Left ventricle myocardium superior (tissue), 1 donor: ENCODE measurements at regions not wholly inside any gene's neighbourhood (a gene's known extent, or its start where the extent isn't known, plus 50 kb on each side); places are given as distances from the start of the nearest gene placed in this dataset.

Experiments used
- ATAC-seq: fragments of 200-7000 bp; cut with Tn5 transposase; one replicate; pipeline ENCODE4 v1.9.1; 2020; ENCODE audit warnings: mild to moderate bottlenecking, moderate library complexity
- DNase-seq: peaks from one replicate; pipeline ENCODE4 v3.0.0-alpha.2; 2020
- intact Hi-C: fragments of 100-400 bp; cut with micrococcal nuclease; formaldehyde crosslinking; loops from one replicate; pipeline ENCODE4 v1.11.0; 2022
- donor health status: DM: no; HTN: yes; CAD: no; lungs with severe emphysema.

- intact Hi-C loops: no loop called here
- ATAC-seq (no peak), DNase-seq (no peak)
Observed at GRCh38 chr4:111480510-111480909, 664.7 kb upstream of the FAM241A start.

GRCh38 chr4:111483375-111484169 lies 661.7 kb upstream of the FAM241A start:
- no peak for ATAC-seq
- DNase-seq: no peak

GRCh38 chr4:111492496-111492895 lies 652.8 kb upstream of the FAM241A start:
- intact Hi-C loops: no loop called here
- no peak for DNase-seq
- no peak for ATAC-seq

More at GRCh38 chr4:111483375-111484169, 661.7 kb upstream of the FAM241A start:
- intact Hi-C loops: no loop called here

- intact Hi-C loops: no loop called here
- DNase-seq (no peak), ATAC-seq (no peak)
Observed at GRCh38 chr4:111494471-111494870, 650.8 kb upstream of the FAM241A start.

GRCh38 chr4:111494971-111495370 lies 650.3 kb upstream of the FAM241A start:
- no peak for ATAC-seq
- intact Hi-C loops: no loop called here

GRCh38 chr4:111499291-111499690 lies 646.0 kb upstream of the FAM241A start:
- ATAC-seq (no peak), DNase-seq (no peak)
- intact Hi-C loops: no loop called here

More at GRCh38 chr4:111494971-111495370, 650.3 kb upstream of the FAM241A start:
- DNase-seq: no peak

GRCh38 chr4:111499706-111500105 lies 645.5 kb upstream of the FAM241A start:
- intact Hi-C loops: no loop called here
- ATAC-seq (no peak), DNase-seq (no peak)

GRCh38 chr4:111500858-111501257 lies 644.4 kb upstream of the FAM241A start:
- intact Hi-C loops: no loop called here
- ATAC-seq: no peak
- DNase-seq: no peak

- ATAC-seq: no peak
- intact Hi-C loops: no loop called here
- DNase-seq: no peak
Observed at GRCh38 chr4:111501946-111502345, 643.3 kb upstream of the FAM241A start.

GRCh38 chr4:111502626-111503025 lies 642.6 kb upstream of the FAM241A start:
- no peak for ATAC-seq
- no peak for DNase-seq
- intact Hi-C loops: no loop called here

GRCh38 chr4:111506706-111507105 lies 638.5 kb upstream of the FAM241A start:
- no peak for ATAC-seq
- intact Hi-C loops: no loop called here
- DNase-seq: no peak

GRCh38 chr4:111510535-111510934 lies 634.7 kb upstream of the FAM241A start:
- ATAC-seq (no peak), DNase-seq (no peak)
- intact Hi-C loops: no loop called here

GRCh38 chr4:111512081-111512783 lies 633.0 kb upstream of the FAM241A start:
- intact Hi-C loops: no loop called here
- DNase-seq: no peak
- ATAC-seq: no peak

- intact Hi-C loops: no loop called here
- no peak for ATAC-seq
Observed at GRCh38 chr4:111519683-111520082, 625.6 kb upstream of the FAM241A start.

GRCh38 chr4:111530446-111530845 lies 614.8 kb upstream of the FAM241A start:
- ATAC-seq (no peak), DNase-seq (no peak)
- intact Hi-C loops: no loop called here

More at GRCh38 chr4:111519683-111520082, 625.6 kb upstream of the FAM241A start:
- DNase-seq: no peak

GRCh38 chr4:111535792-111536191 lies 609.5 kb upstream of the FAM241A start:
- intact Hi-C loops: no loop called here
- DNase-seq (no peak), ATAC-seq (no peak)

- DNase-seq (no peak), ATAC-seq (no peak)
- intact Hi-C loops: no loop called here
Observed at GRCh38 chr4:111537165-111537564, 608.1 kb upstream of the FAM241A start.

GRCh38 chr4:111537871-111538270 lies 607.4 kb upstream of the FAM241A start:
- intact Hi-C loops: no loop called here
- DNase-seq (no peak), ATAC-seq (no peak)

- ATAC-seq (no peak), DNase-seq (no peak)
- intact Hi-C loops: no loop called here
Observed at GRCh38 chr4:111540671-111541070, 604.6 kb upstream of the FAM241A start.

GRCh38 chr4:111542056-111542455 lies 603.2 kb upstream of the FAM241A start:
- no peak for ATAC-seq
- intact Hi-C loops: no loop called here
- no peak for DNase-seq

GRCh38 chr4:111546881-111547280 lies 598.4 kb upstream of the FAM241A start:
- DNase-seq (no peak), ATAC-seq (no peak)
- intact Hi-C loops: no loop called here
